Thyroid gland (tissue), 4 donors: ENCODE measurements at regions not wholly inside any gene's neighbourhood (a gene's known extent, or its start where the extent isn't known, plus 50 kb on each side); places are given as distances from the start of the nearest gene placed in this dataset.
A peak's percentile ranks its signal among the peaks of the same experiment; 100 is the strongest.

Experiments
- DNase-seq, 2 donors: peaks; one replicate each; pipeline ENCODE4 v3.0.0-alpha.2; 2019
- H3K27ac ChIP-seq, 3 donors: fragments of 200-600 bp; sonication (generic); 1 replicate in 2 of 3; 2 replicates in 1 of 3; pipeline ENCODE4 v1.5.1; 2016 to 2019; ENCODE audit warnings: mild to moderate bottlenecking in 1 of 3, moderate library complexity in 1 of 3
- H3K27me3 ChIP-seq: fragments of 200-600 bp; sonication (generic); one replicate; pipeline ENCODE4 v1.5.1; 2019
- H3K36me3 ChIP-seq, 2 donors: fragments of 200-600 bp; sonication (generic); one replicate each; pipeline ENCODE4 v1.5.1; 2016 to 2019
- H3K4me1 ChIP-seq, 2 donors: fragments of 200-600 bp; sonication (generic); one replicate each; pipeline ENCODE4 v1.5.1; 2017 to 2019
- H3K4me3 ChIP-seq, 3 donors: fragments of 200-600 bp; sonication (generic); replicated peaks in 1 of 3; 1 replicate in 2 of 3; 2 replicates in 1 of 3; pipeline ENCODE4 v1.5.1; 2016; ENCODE audit warnings: mild to moderate bottlenecking in 1 of 3
- H3K9me3 ChIP-seq: fragments of 200-600 bp; sonication (generic); one replicate; pipeline ENCODE4 v1.5.1; 2017
- CTCF ChIP-seq, 6 experiments: fragments of 200-600 bp in 3 of 6; fragments of 450-650 bp in 3 of 6; sonication (generic) in 3 of 6; IDR thresholded peaks; one replicate each; pipeline ENCODE4 v1.5.1; 2016 to 2019; ENCODE audit warnings: antibody characterized with exemption in 6 of 6, mild to moderate bottlenecking in 2 of 6, inconsistent platforms in 1 of 6, moderate library complexity in 1 of 6
- POLR2A ChIP-seq, 2 donors: fragments of 450-650 bp; IDR thresholded peaks; one replicate each; pipeline ENCODE4 v1.6.1; 2017; ENCODE audit warnings: antibody characterized with exemption in 2 of 2, mild to moderate bottlenecking in 2 of 2, moderate library complexity in 1 of 2
- WGBS, 2 donors: methylation state at CpG; one replicate each; pipeline ENCODE4 v1.1.5; 2017; 5-methylcytosine and 5-hydroxymethylcytosine counted together
- intact Hi-C: fragments of 100-400 bp; cut with DNase I; formaldehyde crosslinking; loops from one replicate; pipeline ENCODE4 v1.15.1; 2023

- intact Hi-C loops: no loop called here
- H3K4me3 ChIP-seq: no peak overlapping the region
- peaks cover 16 to 49% of the 10 kb centered on the region in 2 donors for H3K4me1 ChIP-seq
- no peaks in the 10 kb centered on the region for H3K9me3 ChIP-seq
- no peaks in the 10 kb centered on the region for H3K27me3 ChIP-seq
- WGBS, 2 donors: 82 to 83% methylated on average over 6 of the region's 9 CpGs
- H3K27ac ChIP-seq: no peak overlapping the region
- no peak for TF ChIP-seq CTCF (IDR thresholded peaks at IDR 0.05)
- TF ChIP-seq POLR2A (IDR thresholded peaks at IDR 0.05): no peak
- DNase-seq: no peak
- no peaks in the 10 kb centered on the region for H3K36me3 ChIP-seq
These were observed 112.8 kb downstream of the DACT1 start for GRCh38 chr14:58750321-58751269.

- DNase-seq: peak in 1 of 2 donors; percentile 37
- no peaks in the 10 kb centered on the region for H3K27me3 ChIP-seq
- H3K27ac ChIP-seq: peak overlapping the region in 1 of 3 donors; percentile 29
- 88 to 100% methylated on average over 4 to 5 of the region's 5 CpGs for whole genome bisulfite sequencing, 2 donors
- no peak for TF ChIP-seq POLR2A (IDR thresholded peaks at IDR 0.05)
- no peak for TF ChIP-seq CTCF (IDR thresholded peaks at IDR 0.05)
- no peaks in the 10 kb centered on the region for H3K36me3 ChIP-seq
- H3K9me3 ChIP-seq: no peaks in the 10 kb centered on the region
- H3K4me3 ChIP-seq: no peak overlapping the region
- intact Hi-C loops: no loop called here
- H3K4me1 ChIP-seq: peaks cover 16 to 45% of the 10 kb centered on the region in 2 donors
These were observed 114.0 kb downstream of the DACT1 start for GRCh38 chr14:58751788-58752187.

- Histone ChIP-seq H3K4me3 (no peak overlapping the region), H3K4me1 (peaks cover 16 to 42% of the 10 kb centered on the region in 2 donors), H3K27ac (peak overlapping the region in 2 of 3 donors; percentile 26 to 29), H3K27me3 (no peaks in the 10 kb centered on the region), H3K36me3 (no peaks in the 10 kb centered on the region), H3K9me3 (no peaks in the 10 kb centered on the region)
- intact Hi-C loops: no loop called here
- DNase-seq: no peak
- TF ChIP-seq CTCF (IDR thresholded peaks at IDR 0.05) (no peak), POLR2A (IDR thresholded peaks at IDR 0.05) (no peak)
- 89 to 92% methylated on average over 4 of the region's 4 CpGs for WGBS, 2 donors
These were observed 114.5 kb downstream of the DACT1 start for GRCh38 chr14:58752289-58752688.

- Histone ChIP-seq H3K4me1 (peaks cover 16 to 42% of the 10 kb centered on the region in 2 donors), H3K27ac (peak overlapping the region in 2 of 3 donors; percentile 26 to 37)
These were observed 115.0 kb downstream of the DACT1 start for GRCh38 chr14:58752771-58753201.

More at GRCh38 chr14:58752771-58753201, 115.0 kb downstream of the DACT1 start:
- TF ChIP-seq POLR2A (IDR thresholded peaks at IDR 0.05): no peak
- no peak for TF ChIP-seq CTCF (IDR thresholded peaks at IDR 0.05)
- WGBS, 2 donors: 27 to 33% methylated on average over 9 of the region's 9 CpGs
- intact Hi-C loops: no loop called here
- Histone ChIP-seq H3K36me3 (no peaks in the 10 kb centered on the region), H3K27me3 (no peaks in the 10 kb centered on the region), H3K4me3 (no peak overlapping the region), H3K9me3 (no peaks in the 10 kb centered on the region)
- DNase-seq: peak; percentile 85 to 91
